ENCODE measurements at regions not wholly inside any gene's neighbourhood (a gene's known extent, or its start where the extent isn't known, plus 50 kb on each side); places are given as distances from the start of the nearest gene placed in this dataset.

DNA sequence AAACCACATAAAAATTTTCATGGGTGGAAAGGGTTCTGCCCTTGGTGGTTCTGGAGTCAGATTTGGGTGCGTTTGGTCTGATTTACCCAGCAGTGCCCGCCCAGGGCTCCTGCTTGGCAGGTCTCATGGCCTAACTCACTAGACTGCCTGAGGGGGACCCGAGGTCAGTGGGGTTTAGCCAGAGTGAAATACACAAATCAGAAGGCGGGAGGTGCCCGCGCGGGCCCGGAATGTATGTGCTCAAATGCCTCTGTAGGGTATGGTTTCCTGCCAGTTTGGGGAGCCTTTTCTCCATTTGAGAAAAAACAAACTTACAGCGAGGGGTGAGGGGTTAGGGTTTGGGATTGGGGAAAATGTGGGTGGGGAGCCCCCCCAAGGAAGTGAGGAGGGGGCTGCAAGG lies 70.9 kb upstream of the POLG start:
- no peak for TF ChIP-seq CTCF (conservative IDR thresholded peaks at IDR 0.05; ENCODE audit: low read depth, low read length)
- no peak overlapping the region for H3K4me3 ChIP-seq (ENCODE audit: low read depth, low read length)
- no peak for DNase-seq (ENCODE audit: low read depth)

DNA sequence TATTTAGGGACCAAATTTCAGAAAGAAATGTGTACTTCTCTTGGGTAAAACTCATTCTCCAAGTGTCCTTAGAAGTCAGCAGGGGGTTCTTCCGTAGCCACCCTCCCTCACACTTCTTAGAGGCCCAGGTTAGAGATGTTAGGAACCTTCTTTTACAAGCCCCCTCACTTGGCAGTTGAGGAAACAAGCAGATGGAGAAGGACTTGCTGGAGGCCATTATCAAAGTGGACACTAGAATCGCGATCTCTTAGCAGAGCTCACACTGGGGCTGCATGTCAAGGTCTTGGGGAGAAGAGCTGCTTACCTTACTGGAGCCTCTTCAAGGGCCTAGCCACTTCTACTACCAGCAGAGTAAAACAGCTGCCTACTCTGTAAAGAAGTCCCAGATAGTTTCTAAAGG lies 69.4 kb upstream of the POLG start:
- DNase-seq (ENCODE audit: low read depth), result no peak
- TF ChIP-seq CTCF (conservative IDR thresholded peaks at IDR 0.05; ENCODE audit: low read depth, low read length), result no peak
- no peak overlapping the region for H3K4me3 ChIP-seq (ENCODE audit: low read depth, low read length)

- H3K4me3 ChIP-seq (ENCODE audit: low read depth, low read length), result no peak overlapping the region
- DNase-seq (ENCODE audit: low read depth), result no peak
- no peak for TF ChIP-seq CTCF (conservative IDR thresholded peaks at IDR 0.05; ENCODE audit: low read depth, low read length)
Measured at GRCh38 chr15:89402518-89402805, 67.8 kb upstream of the POLG start.

DNA sequence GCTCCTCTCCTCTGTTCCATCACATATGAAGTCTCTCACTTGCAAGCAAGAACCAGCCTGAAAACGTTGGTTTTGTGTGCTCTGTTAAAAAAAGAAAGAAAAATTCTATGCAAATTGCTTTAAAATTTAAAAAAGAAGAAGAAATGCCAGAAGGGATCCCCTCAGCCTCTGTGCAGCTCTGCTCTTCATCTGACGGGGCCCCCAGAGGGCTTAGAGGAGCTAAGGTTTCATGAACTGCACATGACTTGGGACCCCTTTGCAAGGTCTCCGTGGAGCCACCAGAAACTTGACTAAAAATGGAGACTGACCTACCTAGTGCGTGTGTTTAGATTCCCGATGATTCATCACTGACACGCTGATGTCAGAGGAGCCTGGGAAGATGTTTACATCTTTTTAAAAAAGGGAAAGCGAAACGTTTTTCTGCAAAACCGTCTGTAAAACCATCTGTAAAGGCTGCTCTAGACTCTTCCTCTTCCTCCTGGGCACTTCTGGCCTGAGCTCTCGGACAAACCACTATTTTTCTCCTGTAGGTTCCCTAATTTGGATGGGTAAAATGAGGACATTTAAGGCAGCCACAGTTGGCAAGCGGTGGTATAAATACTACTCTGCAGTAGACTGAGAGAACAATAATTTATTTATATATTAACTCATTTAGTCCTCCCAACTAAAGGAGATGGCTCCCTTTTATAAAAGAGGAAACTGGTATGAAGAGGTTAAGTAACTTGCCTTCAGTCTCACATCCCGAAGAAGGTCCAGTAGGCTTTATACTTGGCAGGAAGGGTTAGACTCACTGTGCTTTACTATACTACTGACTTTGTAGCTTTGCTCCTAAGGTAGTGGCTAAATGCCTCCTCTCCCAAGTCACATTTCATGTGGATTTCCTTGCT lies 67.2 kb upstream of the POLG start:
- no peak for TF ChIP-seq CTCF (conservative IDR thresholded peaks at IDR 0.05; ENCODE audit: low read depth, low read length)
- peak overlapping the region; percentile 17 for H3K4me3 ChIP-seq (ENCODE audit: low read depth, low read length)
- DNase-seq (ENCODE audit: low read depth), result peak; percentile 74

GRCh38 chr15:89400782-89401545 lies 66.3 kb upstream of the POLG start:
- no peak for DNase-seq (ENCODE audit: low read depth)
- no peak overlapping the region for H3K4me3 ChIP-seq (ENCODE audit: low read depth, low read length)
- TF ChIP-seq CTCF (conservative IDR thresholded peaks at IDR 0.05; ENCODE audit: low read depth, low read length), result no peak

DNA sequence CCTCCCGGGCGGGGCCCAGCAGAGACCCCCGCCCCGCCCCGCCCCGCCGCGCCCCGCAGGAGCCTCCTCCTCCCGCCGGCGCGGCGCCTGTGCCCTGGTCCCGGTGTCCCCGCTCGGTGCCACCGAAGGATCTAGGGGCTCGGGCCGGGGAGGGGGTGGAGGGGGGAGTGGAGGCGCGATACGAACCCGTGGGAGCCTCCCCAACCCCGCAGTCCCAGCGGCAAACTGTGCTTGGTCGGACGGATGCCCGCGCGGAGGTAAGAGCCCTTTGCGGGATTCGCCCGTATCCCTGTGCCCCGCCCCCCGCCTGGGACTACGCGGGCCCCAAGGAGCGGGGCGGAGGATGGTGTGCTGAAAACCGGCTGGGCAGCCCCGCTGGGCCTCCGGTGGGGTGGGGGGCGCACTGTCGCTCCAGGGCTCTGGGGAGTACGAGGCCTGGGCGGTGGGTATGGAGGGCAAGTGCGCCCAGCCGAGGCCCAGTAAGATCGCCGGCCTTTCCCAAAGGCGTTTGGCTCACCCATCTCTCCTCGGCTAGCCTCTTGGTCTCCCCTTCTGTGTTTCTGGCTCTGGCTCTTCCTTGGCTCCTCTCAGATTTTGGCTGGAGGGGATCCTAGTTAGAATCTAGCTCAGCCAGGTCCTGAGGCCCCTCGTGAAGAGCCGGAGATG lies 65.6 kb upstream of the POLG start:
- no peak for DNase-seq (ENCODE audit: low read depth)
- no peak overlapping the region for H3K4me3 ChIP-seq (ENCODE audit: low read depth, low read length)
- TF ChIP-seq CTCF (conservative IDR thresholded peaks at IDR 0.05; ENCODE audit: low read depth, low read length), result no peak

Measured in choroid plexus epithelial cell (primary cell).